ENCODE measurements at regions not wholly inside any gene's neighbourhood (a gene's known extent, or its start where the extent isn't known, plus 50 kb on each side); places are given as distances from the start of the nearest gene placed in this dataset.

GRCh38 chr4:79689740-79690139, 281.7 kb upstream of the GK2 start:
- no peak for TF ChIP-seq CTCF (IDR thresholded peaks at IDR 0.05)
- no peak for TF ChIP-seq POLR2A (IDR thresholded peaks at IDR 0.05)
- no peak for TF ChIP-seq POLR2AphosphoS5 (IDR thresholded peaks at IDR 0.05)
